DND-41 (cell line): ENCODE measurements at regions not wholly inside any gene's neighbourhood (a gene's known extent, or its start where the extent isn't known, plus 50 kb on each side); places are given as distances from the start of the nearest gene placed in this dataset.
"Not testable (repeated sequence)": the region's sequence is repeated elsewhere in the genome, so short reads cannot be mapped to it uniquely, and the experiment has no call there.

Experiments used
- ATAC-seq: fragments of 200-7000 bp; cut with Tn5 transposase; 3 replicates; pipeline ENCODE4 v1.9.1; 2021; ENCODE audit warnings: low read depth; ENCODE audit not compliant: insufficient read depth
- DNase-seq: peaks from one replicate; pipeline ENCODE4 v3.0.0-alpha.2; 2020
- H2AFZ ChIP-seq: 2 replicates; pipeline ENCODE4 v1.6.0; 2012; ENCODE audit warnings: low read depth, low read length
- H3K27ac ChIP-seq: 2 replicates; pipeline ENCODE4 v1.5.1; 2012; ENCODE audit warnings: low read length, inconsistent platforms
- H3K27me3 ChIP-seq: fragments of 200-600 bp; sonication (generic); 2 replicates; pipeline ENCODE4 v1.6.0; 2012; ENCODE audit warnings: low read length, mild to moderate bottlenecking, inconsistent platforms; ENCODE audit not compliant: insufficient read depth, poor library complexity
- H3K36me3 ChIP-seq: 2 replicates; pipeline ENCODE4 v1.5.1; 2012; ENCODE audit warnings: low read length, inconsistent platforms; ENCODE audit not compliant: insufficient read depth
- H3K4me1 ChIP-seq: 2 replicates; pipeline ENCODE4 v1.5.1; 2012; ENCODE audit warnings: mild to moderate bottlenecking, low read length; ENCODE audit not compliant: insufficient read depth
- H3K4me2 ChIP-seq: 2 replicates; pipeline ENCODE4 v1.6.0; 2012; ENCODE audit warnings: mild to moderate bottlenecking, moderate library complexity, low read length, inconsistent platforms; ENCODE audit not compliant: insufficient read depth
- H3K4me3 ChIP-seq, 2 experiments: fragments of 200-600 bp in 1 of 2; shearing (Covaris generic) in 1 of 2; 2 replicates each; pipeline ENCODE4 v1.5.1; 2012 to 2016; ENCODE audit warnings: inconsistent platforms in 2 of 2, low read length in 2 of 2, mild to moderate bottlenecking in 2 of 2, low read depth in 1 of 2, moderate library complexity in 1 of 2
- H3K79me2 ChIP-seq: 2 replicates; pipeline ENCODE4 v1.6.0; 2012; ENCODE audit warnings: low read length, inconsistent platforms; ENCODE audit not compliant: insufficient read depth
- H3K9ac ChIP-seq: 2 replicates; pipeline ENCODE4 v1.6.0; 2012; ENCODE audit warnings: low read depth, mild to moderate bottlenecking, inconsistent platforms, low read length, moderate library complexity
- H3K9me3 ChIP-seq: 2 replicates; pipeline ENCODE4 v1.5.1; 2012; ENCODE audit warnings: low read length, moderate library complexity, mild to moderate bottlenecking, inconsistent platforms; ENCODE audit not compliant: insufficient read depth, severe bottlenecking
- H4K20me1 ChIP-seq: 2 replicates; pipeline ENCODE4 v1.6.0; 2012; ENCODE audit warnings: low read length; ENCODE audit not compliant: insufficient read depth
- CTCF ChIP-seq: IDR thresholded peaks from 2 replicates; pipeline ENCODE4 v1.5.1; 2012; ENCODE audit warnings: borderline replicate concordance, low read length, moderate library complexity, mild to moderate bottlenecking; ENCODE audit not compliant: poor library complexity, severe bottlenecking; ENCODE audit errors: extremely low read depth
- EZH2 ChIP-seq: IDR thresholded peaks from 3 replicates; pipeline ENCODE4 v1.6.1; 2012; ENCODE audit warnings: borderline replicate concordance, low read depth, mild to moderate bottlenecking, moderate library complexity, low read length, inconsistent platforms; ENCODE audit not compliant: severe bottlenecking

DNA sequence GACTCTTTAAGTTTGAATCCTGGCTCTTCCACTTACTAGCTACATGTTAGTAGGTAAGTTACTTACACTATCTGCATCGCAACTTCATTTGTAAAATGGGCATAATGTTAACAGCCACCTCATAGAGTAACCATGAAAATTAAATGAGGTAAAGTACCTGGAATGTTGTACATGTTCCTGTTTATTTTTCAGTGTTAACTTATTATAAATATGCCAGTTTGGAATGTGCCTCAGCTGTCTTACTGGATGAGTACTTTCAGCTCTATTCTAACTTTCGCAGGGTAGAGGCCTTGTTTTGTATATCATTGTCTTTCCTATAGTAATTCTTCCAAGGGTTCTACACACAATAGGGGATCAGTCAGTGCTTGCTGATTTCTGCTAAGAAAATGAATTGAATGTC is 167.4 kb downstream of the DUSP10 start:
- no peak overlapping the region for H2AFZ ChIP-seq
- DNase-seq (no peak), ATAC-seq (no peak)
- H3K36me3 ChIP-seq = no peaks in the 10 kb centered on the region
- H3K4me2 ChIP-seq = no peak overlapping the region
- H3K4me3 ChIP-seq = no peak overlapping the region
- no peaks in the 10 kb centered on the region for H4K20me1 ChIP-seq
- no peak overlapping the region for H3K9ac ChIP-seq
- no peak overlapping the region for H3K27ac ChIP-seq
- no peaks in the 10 kb centered on the region for H3K27me3 ChIP-seq
- TF ChIP-seq CTCF (no peak), EZH2 (no peak)
- H3K4me1 ChIP-seq = no peaks in the 10 kb centered on the region
- no peaks in the 10 kb centered on the region for H3K79me2 ChIP-seq
- no peaks in the 10 kb centered on the region for H3K9me3 ChIP-seq

- Histone ChIP-seq H3K27me3 (no peaks in the 10 kb centered on the region), H4K20me1 (no peaks in the 10 kb centered on the region), H3K4me1 (no peaks in the 10 kb centered on the region), H3K27ac (no peak overlapping the region), H3K79me2 (no peaks in the 10 kb centered on the region), H3K9me3 (no peaks in the 10 kb centered on the region), H3K36me3 (no peaks in the 10 kb centered on the region), H3K4me3 (no peak overlapping the region), H2AFZ (no peak overlapping the region), H3K4me2 (no peak overlapping the region), H3K9ac (no peak overlapping the region)
- ATAC-seq (no peak), DNase-seq (no peak)
- TF ChIP-seq EZH2 = no peak
- no peak for TF ChIP-seq CTCF
Observed at GRCh38 chr1:221575605-221576004, 166.3 kb downstream of the DUSP10 start.

DNA sequence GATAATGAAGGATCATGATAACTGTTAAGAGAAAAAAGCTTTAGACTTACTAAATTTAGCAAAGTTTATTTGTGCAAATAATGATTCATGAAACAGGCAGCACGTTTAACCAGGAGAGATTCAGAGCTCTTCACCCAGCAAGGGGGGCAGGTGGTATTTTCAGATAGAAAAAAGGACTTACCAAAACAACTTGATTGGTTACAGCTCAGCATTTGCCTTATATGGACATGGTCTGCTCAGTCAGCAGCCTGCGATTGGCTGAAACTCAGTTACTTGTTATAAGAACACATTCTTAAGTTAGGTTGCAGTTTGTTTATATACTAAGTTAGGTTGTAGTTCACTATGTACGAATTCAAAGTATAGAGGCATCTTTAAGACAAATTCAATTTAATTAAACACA is 165.6 kb downstream of the DUSP10 start:
- Histone ChIP-seq H4K20me1 (no peaks in the 10 kb centered on the region), H3K36me3 (no peaks in the 10 kb centered on the region), H3K79me2 (no peaks in the 10 kb centered on the region), H3K9me3 (no peaks in the 10 kb centered on the region), H3K27me3 (no peaks in the 10 kb centered on the region), H3K4me1 (no peaks in the 10 kb centered on the region), H3K27ac (no peak overlapping the region), H3K9ac (no peak overlapping the region), H2AFZ (no peak overlapping the region), H3K4me3 (no peak overlapping the region), H3K4me2 (no peak overlapping the region)
- DNase-seq = no peak
- no peak for TF ChIP-seq CTCF
- TF ChIP-seq EZH2 = no peak
- no peak for ATAC-seq

GRCh38 chr1:221583465-221583864 is 158.4 kb downstream of the DUSP10 start:
- no peaks in the 10 kb centered on the region for H3K27me3 ChIP-seq
- H3K9me3 ChIP-seq = peaks cover 7% of the 10 kb centered on the region
- H3K36me3 ChIP-seq = no peaks in the 10 kb centered on the region
- no peak overlapping the region for H3K4me3 ChIP-seq
- H3K9ac ChIP-seq = no peak overlapping the region
- H4K20me1 ChIP-seq = no peaks in the 10 kb centered on the region
- no peak overlapping the region for H3K4me2 ChIP-seq
- ATAC-seq = no peak
- no peak overlapping the region for H3K27ac ChIP-seq
- H3K4me1 ChIP-seq = no peaks in the 10 kb centered on the region
- H2AFZ ChIP-seq = no peak overlapping the region
- TF ChIP-seq EZH2 (no peak), CTCF (no peak)
- DNase-seq = no peak
- H3K79me2 ChIP-seq = no peaks in the 10 kb centered on the region

DNA sequence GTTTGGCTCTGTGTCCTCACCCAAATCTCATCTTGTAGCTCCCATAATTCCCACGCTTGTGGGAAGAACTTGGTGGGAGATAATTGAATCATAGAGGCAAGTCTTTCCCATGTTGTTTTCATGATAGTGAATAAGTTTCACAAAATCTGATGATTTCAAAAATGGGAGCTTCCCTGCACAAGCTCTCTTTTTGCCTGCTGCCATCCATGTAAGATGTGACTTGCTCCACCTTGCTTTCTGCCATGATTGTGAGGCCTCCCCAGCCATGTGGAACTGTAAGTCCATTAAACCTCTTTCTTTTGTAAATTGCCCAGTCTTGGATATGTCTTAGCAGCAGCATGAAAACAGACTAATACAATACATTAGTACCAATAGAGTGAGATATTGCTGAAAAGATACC is 154.9 kb downstream of the DUSP10 start:
- not testable (repeated sequence) for H3K27ac ChIP-seq, H3K4me2 ChIP-seq, H4K20me1 ChIP-seq, ATAC-seq, H3K27me3 ChIP-seq, H3K9me3 ChIP-seq, DNase-seq, H3K79me2 ChIP-seq, H3K4me3 ChIP-seq, H3K4me1 ChIP-seq, H2AFZ ChIP-seq, H3K36me3 ChIP-seq, H3K9ac ChIP-seq
